DND-41 (cell line): ENCODE measurements at regions not wholly inside any gene's neighbourhood (a gene's known extent, or its start where the extent isn't known, plus 50 kb on each side); places are given as distances from the start of the nearest gene placed in this dataset.

Experiments
- EZH2 ChIP-seq: IDR thresholded peaks from 3 replicates; pipeline ENCODE4 v1.6.1; 2012; ENCODE audit warnings: borderline replicate concordance, low read depth, mild to moderate bottlenecking, moderate library complexity, low read length, inconsistent platforms; ENCODE audit not compliant: severe bottlenecking
- TF ChIP-seq, protein P1 (sequence below): IDR thresholded peaks from 2 replicates; pipeline ENCODE4 v1.5.1; 2012; ENCODE audit warnings: borderline replicate concordance, low read length, moderate library complexity, mild to moderate bottlenecking; ENCODE audit not compliant: poor library complexity, severe bottlenecking; ENCODE audit errors: extremely low read depth

DNA sequence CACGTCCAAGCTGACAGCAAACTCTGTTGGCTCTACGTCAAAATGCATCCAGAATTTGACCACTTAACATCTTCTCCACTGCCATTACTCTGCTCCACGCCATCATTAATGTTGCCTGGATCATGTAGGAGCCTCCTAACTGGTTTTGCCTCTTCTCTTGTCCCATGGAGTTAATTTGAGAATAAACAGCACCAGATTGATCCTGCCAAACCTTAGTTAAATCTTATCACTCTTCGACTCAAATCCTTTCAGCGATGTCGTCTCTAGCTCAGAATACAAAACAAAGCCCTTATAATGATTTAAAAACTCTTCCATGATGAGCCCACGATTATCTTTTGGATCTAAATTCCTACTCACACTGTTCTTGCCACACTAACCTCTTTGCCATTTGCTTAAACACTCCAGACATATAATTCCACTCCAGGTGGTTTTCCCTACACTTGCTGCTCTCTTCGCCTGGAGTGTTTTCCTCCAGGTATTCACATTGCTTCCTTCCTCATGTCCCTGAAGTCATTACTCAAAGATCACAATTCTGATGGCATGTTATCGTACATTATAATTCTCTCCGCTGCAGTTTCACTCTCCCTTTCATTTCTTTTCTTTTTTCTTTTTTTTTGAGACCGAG, 90.7 kb upstream of the KCNK2 start:
- TF ChIP-seq, protein P1, sequence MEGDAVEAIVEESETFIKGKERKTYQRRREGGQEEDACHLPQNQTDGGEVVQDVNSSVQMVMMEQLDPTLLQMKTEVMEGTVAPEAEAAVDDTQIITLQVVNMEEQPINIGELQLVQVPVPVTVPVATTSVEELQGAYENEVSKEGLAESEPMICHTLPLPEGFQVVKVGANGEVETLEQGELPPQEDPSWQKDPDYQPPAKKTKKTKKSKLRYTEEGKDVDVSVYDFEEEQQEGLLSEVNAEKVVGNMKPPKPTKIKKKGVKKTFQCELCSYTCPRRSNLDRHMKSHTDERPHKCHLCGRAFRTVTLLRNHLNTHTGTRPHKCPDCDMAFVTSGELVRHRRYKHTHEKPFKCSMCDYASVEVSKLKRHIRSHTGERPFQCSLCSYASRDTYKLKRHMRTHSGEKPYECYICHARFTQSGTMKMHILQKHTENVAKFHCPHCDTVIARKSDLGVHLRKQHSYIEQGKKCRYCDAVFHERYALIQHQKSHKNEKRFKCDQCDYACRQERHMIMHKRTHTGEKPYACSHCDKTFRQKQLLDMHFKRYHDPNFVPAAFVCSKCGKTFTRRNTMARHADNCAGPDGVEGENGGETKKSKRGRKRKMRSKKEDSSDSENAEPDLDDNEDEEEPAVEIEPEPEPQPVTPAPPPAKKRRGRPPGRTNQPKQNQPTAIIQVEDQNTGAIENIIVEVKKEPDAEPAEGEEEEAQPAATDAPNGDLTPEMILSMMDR, result no peak
- TF ChIP-seq EZH2, result no peak
